ENCODE measurements at regions not wholly inside any gene's neighbourhood (a gene's known extent, or its start where the extent isn't known, plus 50 kb on each side); places are given as distances from the start of the nearest gene placed in this dataset.

DNA sequence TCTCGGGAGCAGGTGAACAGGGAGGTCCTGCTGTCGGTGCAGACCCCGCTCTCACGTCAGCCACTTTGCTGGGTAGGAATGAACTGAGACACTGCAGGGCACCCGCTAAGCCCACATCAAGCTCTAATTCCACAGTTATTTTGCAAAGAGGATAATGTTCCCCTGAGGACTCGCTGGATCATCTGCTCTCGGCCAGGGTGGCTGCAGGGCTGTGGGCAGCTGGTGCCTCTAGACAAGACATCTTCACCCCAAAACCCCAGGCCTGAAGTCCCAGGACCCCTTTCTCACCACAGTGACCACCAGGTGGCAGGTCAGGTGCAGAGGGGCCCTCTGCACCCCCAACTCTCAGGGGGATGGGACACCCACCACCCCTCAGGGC is 135.1 kb upstream of the PPP1R26 start:
- no peak for DNase-seq (ENCODE audit: low read depth)
- TF ChIP-seq, protein P1, sequence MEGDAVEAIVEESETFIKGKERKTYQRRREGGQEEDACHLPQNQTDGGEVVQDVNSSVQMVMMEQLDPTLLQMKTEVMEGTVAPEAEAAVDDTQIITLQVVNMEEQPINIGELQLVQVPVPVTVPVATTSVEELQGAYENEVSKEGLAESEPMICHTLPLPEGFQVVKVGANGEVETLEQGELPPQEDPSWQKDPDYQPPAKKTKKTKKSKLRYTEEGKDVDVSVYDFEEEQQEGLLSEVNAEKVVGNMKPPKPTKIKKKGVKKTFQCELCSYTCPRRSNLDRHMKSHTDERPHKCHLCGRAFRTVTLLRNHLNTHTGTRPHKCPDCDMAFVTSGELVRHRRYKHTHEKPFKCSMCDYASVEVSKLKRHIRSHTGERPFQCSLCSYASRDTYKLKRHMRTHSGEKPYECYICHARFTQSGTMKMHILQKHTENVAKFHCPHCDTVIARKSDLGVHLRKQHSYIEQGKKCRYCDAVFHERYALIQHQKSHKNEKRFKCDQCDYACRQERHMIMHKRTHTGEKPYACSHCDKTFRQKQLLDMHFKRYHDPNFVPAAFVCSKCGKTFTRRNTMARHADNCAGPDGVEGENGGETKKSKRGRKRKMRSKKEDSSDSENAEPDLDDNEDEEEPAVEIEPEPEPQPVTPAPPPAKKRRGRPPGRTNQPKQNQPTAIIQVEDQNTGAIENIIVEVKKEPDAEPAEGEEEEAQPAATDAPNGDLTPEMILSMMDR (IDR thresholded peaks at IDR 0.05; ENCODE audit: insufficient read depth, low read depth, low read length, missing control alignments) = no peak

DNA sequence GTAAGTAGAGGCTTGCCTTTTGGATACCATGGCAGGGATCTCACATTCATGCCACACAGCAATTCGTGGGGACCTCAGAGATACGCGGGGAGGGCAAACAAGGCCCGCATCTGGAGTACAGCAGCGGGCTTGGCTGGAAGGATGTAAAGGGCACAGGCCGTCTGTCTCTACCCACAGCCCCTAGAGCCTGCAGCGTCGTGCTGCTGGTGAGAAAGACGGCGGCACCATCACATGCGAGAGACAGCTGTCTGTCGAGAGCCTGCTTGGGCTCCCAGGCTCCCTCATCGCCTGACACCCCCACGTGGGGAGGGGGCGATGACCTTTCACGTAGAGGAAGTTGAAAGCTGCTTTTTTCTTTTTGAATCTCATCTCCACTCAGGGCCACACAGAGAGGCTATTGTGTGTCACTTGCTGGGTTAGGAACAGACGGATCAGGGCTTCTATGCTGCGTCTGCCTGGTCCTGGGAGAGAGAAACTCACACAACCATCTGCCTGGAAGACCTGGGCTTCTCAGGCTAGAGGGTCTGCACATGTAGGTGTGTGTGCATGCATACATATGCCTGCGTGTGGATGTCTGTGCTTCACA is 134.6 kb upstream of the PPP1R26 start:
- H3K4me3 ChIP-seq (ENCODE audit: low read depth, low read length) = no peak overlapping the region
- no peak for DNase-seq (ENCODE audit: low read depth)
- TF ChIP-seq, protein P1 (IDR thresholded peaks at IDR 0.05; ENCODE audit: insufficient read depth, low read depth, low read length, missing control alignments) = no peak

More for the DNA sequence above, 135.1 kb upstream of the PPP1R26 start:
- no peak overlapping the region for H3K4me3 ChIP-seq (ENCODE audit: low read depth, low read length)

DNA sequence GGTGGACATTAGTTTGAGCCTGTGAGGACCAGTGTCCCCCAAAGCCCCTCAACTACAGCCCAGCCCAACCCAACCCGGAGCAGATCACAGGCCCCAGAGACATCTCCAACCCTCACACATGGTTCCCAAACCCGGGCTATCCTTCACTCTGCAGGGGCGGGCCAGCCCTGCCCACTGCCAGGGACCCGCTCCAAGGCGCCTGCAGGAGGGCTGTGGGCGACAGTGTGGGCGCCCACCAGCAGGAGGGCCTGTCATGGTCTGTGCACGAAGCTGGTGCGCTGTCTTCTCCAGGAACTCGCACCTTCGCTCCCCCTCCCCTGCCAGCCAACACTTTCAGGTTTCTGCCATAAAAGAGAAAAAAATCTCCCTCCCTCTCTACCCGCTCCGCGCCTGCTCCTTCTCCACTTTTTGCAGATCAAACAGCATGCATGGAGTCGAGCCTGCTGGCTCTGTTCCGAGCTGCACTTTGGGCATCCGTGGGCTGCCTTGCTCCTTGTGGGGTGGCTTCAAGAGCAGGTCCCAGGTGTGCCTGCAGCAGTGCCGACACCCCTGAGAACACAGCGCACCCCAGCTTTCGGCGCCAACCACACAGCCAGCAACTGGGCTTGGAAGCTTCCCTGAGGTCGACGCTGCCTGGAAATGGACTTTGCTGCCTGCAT is 133.7 kb upstream of the PPP1R26 start:
- TF ChIP-seq, protein P1 (IDR thresholded peaks at IDR 0.05; ENCODE audit: insufficient read depth, low read depth, low read length, missing control alignments) = no peak
- no peak overlapping the region for H3K4me3 ChIP-seq (ENCODE audit: low read depth, low read length)
- DNase-seq (ENCODE audit: low read depth) = no peak

DNA sequence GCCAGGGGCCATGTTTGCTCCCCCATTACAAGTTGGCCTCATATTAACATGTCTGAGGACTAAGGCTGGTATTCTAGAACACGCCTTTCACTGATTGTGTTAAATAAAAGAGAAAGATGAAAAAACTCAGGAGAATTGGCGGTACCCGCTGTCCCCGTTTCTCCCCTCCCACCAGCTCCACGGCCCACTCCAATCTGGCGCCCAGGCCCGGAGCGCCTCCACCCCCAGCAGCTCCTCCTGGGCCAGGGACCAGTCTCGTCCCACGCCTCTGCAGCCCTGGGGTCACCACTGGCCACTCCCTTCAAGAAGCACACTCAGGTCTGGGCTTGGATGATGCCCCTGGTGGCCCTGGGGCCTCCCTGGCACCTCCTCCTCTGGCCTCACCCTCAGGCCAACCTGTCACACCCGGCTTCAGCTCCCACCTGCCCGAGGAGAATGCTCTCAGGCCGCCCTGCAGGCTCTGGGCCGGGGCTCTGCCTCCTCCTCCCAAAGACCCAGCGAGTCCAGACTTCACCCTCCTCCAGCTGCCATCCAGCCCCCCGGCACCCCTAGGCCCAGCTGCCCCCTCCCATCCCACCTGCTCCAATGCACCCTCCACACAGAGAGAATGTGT is 133.0 kb upstream of the PPP1R26 start:
- DNase-seq (ENCODE audit: low read depth) = no peak
- H3K4me3 ChIP-seq (ENCODE audit: low read depth, low read length) = no peak overlapping the region
- TF ChIP-seq, protein P1 (IDR thresholded peaks at IDR 0.05; ENCODE audit: insufficient read depth, low read depth, low read length, missing control alignments) = no peak

DNA sequence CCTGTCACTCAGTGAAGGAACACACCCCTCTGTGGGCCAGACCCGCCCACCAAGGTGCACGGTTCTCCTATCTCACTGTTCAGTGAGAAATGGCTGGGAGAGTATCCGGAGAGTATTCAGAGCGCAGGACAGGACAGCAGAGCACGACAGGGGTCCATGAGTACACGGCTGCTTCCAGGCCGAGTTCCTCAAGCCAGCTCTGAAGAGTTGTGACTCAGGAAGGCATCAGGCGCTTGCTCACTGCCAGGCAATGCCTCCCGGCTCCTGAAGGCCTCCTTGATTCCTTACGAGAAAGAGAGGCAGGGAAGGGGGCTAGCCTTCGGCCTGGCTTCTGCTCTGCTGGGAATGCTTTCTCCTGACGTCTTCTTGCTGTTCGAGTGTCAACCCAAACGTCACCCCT is 132.1 kb upstream of the PPP1R26 start:
- DNase-seq (ENCODE audit: low read depth) = no peak
- TF ChIP-seq, protein P1 (IDR thresholded peaks at IDR 0.05; ENCODE audit: insufficient read depth, low read depth, low read length, missing control alignments) = no peak

DNA sequence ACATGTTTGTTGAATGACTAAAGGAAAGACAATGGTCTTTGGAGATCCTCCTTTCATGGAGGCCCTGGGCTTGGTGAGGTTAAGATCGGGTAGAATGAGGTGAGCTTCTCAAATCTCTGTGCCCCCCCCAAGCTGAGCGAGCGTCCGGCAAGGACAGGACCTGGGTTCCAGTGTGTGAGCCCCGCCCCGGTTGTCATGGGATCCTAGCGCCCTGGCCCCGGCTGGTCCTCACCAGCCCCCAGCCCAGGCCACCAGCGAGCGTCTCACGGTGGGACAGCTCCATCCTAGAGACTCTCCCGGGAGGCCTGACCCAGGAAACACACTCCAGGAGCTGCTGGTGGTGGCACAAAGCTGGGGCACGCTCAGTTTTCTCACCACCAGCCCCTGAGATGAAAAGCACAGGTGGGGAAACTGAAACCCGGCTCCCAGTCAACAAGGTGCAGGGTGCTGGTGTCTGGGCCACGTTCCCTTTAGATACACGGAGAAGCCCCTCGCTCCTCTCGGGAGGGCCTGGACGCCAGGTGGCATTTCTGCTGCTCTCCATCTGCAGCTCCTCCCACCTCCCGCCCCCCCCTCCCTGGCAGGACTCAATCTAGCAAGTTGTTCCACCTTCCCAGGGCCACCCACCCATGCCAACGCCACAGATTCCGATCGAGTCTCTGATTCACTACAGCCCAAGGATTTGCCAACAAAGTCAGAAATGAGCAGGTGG is 131.3 kb upstream of the PPP1R26 start:
- TF ChIP-seq, protein P1 (IDR thresholded peaks at IDR 0.05; ENCODE audit: insufficient read depth, low read depth, low read length, missing control alignments) = no peak
- no peak for DNase-seq (ENCODE audit: low read depth)
- no peak overlapping the region for H3K4me3 ChIP-seq (ENCODE audit: low read depth, low read length)

More for the DNA sequence above, 132.1 kb upstream of the PPP1R26 start:
- H3K4me3 ChIP-seq (ENCODE audit: low read depth, low read length) = no peak overlapping the region
